PFSK-1 (cell line): ENCODE measurements at regions not wholly inside any gene's neighbourhood (a gene's known extent, or its start where the extent isn't known, plus 50 kb on each side); places are given as distances from the start of the nearest gene placed in this dataset.

Source experiments
- FOXP2 ChIP-seq: optimal IDR thresholded peaks from 2 replicates; pipeline ENCODE3; 2011; ENCODE audit warnings: borderline replicate concordance, control low read depth, inconsistent platforms; ENCODE audit not compliant: insufficient read depth; ENCODE audit errors: extremely low read length, extremely low read depth
- POLR2AphosphoS5 ChIP-seq: IDR thresholded peaks from 2 replicates; pipeline ENCODE4 v1.6.1; 2012; ENCODE audit warnings: low read depth, mild to moderate bottlenecking, control low read depth, low read length, moderate library complexity
- REST ChIP-seq, 2 experiments: IDR thresholded peaks; 2 replicates each; pipeline versions ENCODE4 v1.6.1 to v1.8.0; 2011 to 2012; ENCODE audit warnings: low read depth in 2 of 2, low read length in 2 of 2, control low read depth in 1 of 2, inconsistent platforms in 1 of 2, mild to moderate bottlenecking in 1 of 2, moderate library complexity in 1 of 2; ENCODE audit not compliant: insufficient read depth in 1 of 2
- SIN3A ChIP-seq: IDR thresholded peaks from 2 replicates; pipeline ENCODE4 v1.6.1; 2012; ENCODE audit warnings: mild to moderate bottlenecking, low read length, moderate library complexity, borderline replicate concordance; ENCODE audit not compliant: insufficient read depth
- TAF1 ChIP-seq: IDR thresholded peaks from 2 replicates; pipeline ENCODE4 v1.6.1; 2012; ENCODE audit warnings: low read length, control low read depth, borderline replicate concordance; ENCODE audit not compliant: insufficient read depth

- no peak for TF ChIP-seq POLR2AphosphoS5
- TF ChIP-seq TAF1, result no peak
- TF ChIP-seq SIN3A, result no peak
- TF ChIP-seq FOXP2, result no peak
- TF ChIP-seq REST (IDR thresholded peaks at IDR 0.05; ENCODE audit: insufficient read depth in 1 of 2, low read depth in 2 of 2, low read length in 2 of 2), result no peak
Observed at GRCh38 chr22:49424893-49425270, 402.8 kb downstream of the BRD1 start.

GRCh38 chr22:49423125-49423650 is 404.5 kb downstream of the BRD1 start:
- TF ChIP-seq POLR2AphosphoS5, result no peak
- TF ChIP-seq FOXP2, result no peak
- TF ChIP-seq SIN3A, result no peak
- no peak for TF ChIP-seq REST (IDR thresholded peaks at IDR 0.05; ENCODE audit: insufficient read depth in 1 of 2, low read depth in 2 of 2, low read length in 2 of 2)
- TF ChIP-seq TAF1, result no peak

GRCh38 chr22:49422701-49423100 is 405.0 kb downstream of the BRD1 start:
- TF ChIP-seq FOXP2 (no peak), POLR2AphosphoS5 (no peak), SIN3A (no peak), REST (IDR thresholded peaks at IDR 0.05; ENCODE audit: insufficient read depth in 1 of 2, low read depth in 2 of 2, low read length in 2 of 2) (no peak), TAF1 (no peak)

GRCh38 chr22:49420651-49421050 is 407.0 kb downstream of the BRD1 start:
- no peak for TF ChIP-seq SIN3A

GRCh38 chr22:49419661-49420060 is 408.0 kb downstream of the BRD1 start:
- TF ChIP-seq POLR2AphosphoS5 (no peak), REST (IDR thresholded peaks at IDR 0.05; ENCODE audit: insufficient read depth in 1 of 2, low read depth in 2 of 2, low read length in 2 of 2) (no peak), SIN3A (no peak), TAF1 (no peak), FOXP2 (no peak)

- TF ChIP-seq TAF1, result no peak
- no peak for TF ChIP-seq POLR2AphosphoS5
- no peak for TF ChIP-seq SIN3A
- TF ChIP-seq REST (IDR thresholded peaks at IDR 0.05; ENCODE audit: insufficient read depth in 1 of 2, low read depth in 2 of 2, low read length in 2 of 2), result no peak
- TF ChIP-seq FOXP2, result no peak
Observed at GRCh38 chr22:49418943-49419342, 408.7 kb downstream of the BRD1 start.
